ENCODE measurements at regions not wholly inside any gene's neighbourhood (a gene's known extent, or its start where the extent isn't known, plus 50 kb on each side); places are given as distances from the start of the nearest gene placed in this dataset.

DNA sequence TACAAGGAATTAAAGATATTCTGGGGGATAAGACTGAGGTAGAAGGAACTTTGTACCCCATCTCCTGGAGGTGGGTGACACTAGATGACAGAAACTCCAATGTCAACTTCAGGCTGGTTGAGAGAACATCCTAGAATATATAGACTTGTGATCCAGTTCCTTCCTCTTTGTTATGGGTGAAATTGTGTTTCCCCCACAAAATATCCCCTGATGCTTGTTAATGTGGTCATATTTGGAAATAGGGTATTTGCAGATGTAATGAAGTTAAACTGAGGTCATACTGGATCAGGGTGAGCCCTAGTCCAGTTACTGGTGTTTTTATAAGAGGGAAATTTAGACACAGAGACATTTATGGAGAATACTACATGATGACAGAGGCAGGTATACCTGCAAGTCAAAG, 114.0 kb upstream of the NAMPT start:
- BruUV-seq (replicated peaks) = no TSS peak

GRCh38 chr7:106397994-106398393, 113.2 kb upstream of the NAMPT start:
- Mint-ChIP-seq H3K36me3 (ENCODE audit: insufficient read depth, unreplicated experiment) (no peaks in the 10 kb centered on the region), H3K27ac (ENCODE audit: unreplicated experiment) (no peak overlapping the region), H3K27me3 (ENCODE audit: insufficient read depth, unreplicated experiment) (peaks cover 14% of the 10 kb centered on the region), H3K4me1 (ENCODE audit: low read depth, unreplicated experiment) (no peaks in the 10 kb centered on the region), H3K4me3 (ENCODE audit: unreplicated experiment) (no peak overlapping the region), H3K9me3 (ENCODE audit: unreplicated experiment) (peaks cover 10% of the 10 kb centered on the region)
- ChIA-PET CTCF (no interaction called here), POLR2A (no interaction called here)
- H3K4me1 ChIP-seq = no peaks in the 10 kb centered on the region
- no TSS peak for BruUV-seq (replicated peaks)
- no peaks in the 10 kb centered on the region for H3K36me3 ChIP-seq (ENCODE audit: control insufficient read depth, insufficient read depth, low read length)
- no peaks in the 10 kb centered on the region; the same call in 1 of the 2 replicates for H3K27me3 ChIP-seq (replicated peaks; ENCODE audit: control insufficient read depth, insufficient read depth, low read length)
- TF ChIP-seq CTCF (IDR thresholded peaks at IDR 0.05; ENCODE audit: insufficient read depth in 1 of 2, low read depth in 1 of 2, low read length in 1 of 2, severe bottlenecking in 1 of 2, unreplicated experiment in 1 of 2) = no peak
- no peaks in the 10 kb centered on the region for H3K9me3 ChIP-seq
- H3K4me3 ChIP-seq (ENCODE audit: low read depth, low read length) = no peak overlapping the region
- DNase-seq = no peak
- intact Hi-C loops (cut with micrococcal nuclease; ENCODE audit: unreplicated experiment) = no loop called here

More for the DNA sequence above, 114.0 kb upstream of the NAMPT start:
- H3K27ac Mint-ChIP-seq (ENCODE audit: unreplicated experiment) = no peak overlapping the region
- intact Hi-C loops (cut with micrococcal nuclease; ENCODE audit: unreplicated experiment) = no loop called here
- peaks cover 14% of the 10 kb centered on the region for H3K27me3 Mint-ChIP-seq (ENCODE audit: insufficient read depth, unreplicated experiment)
- TF ChIP-seq CTCF (IDR thresholded peaks at IDR 0.05; ENCODE audit: insufficient read depth in 1 of 2, low read depth in 1 of 2, low read length in 1 of 2, severe bottlenecking in 1 of 2, unreplicated experiment in 1 of 2) = no peak
- ChIA-PET CTCF (no interaction called here), POLR2A (no interaction called here)
- Histone ChIP-seq H3K4me1 (no peaks in the 10 kb centered on the region), H3K36me3 (ENCODE audit: control insufficient read depth, insufficient read depth, low read length) (no peaks in the 10 kb centered on the region), H3K4me3 (ENCODE audit: low read depth, low read length) (no peak overlapping the region), H3K9me3 (no peaks in the 10 kb centered on the region), H3K27me3 (replicated peaks; ENCODE audit: control insufficient read depth, insufficient read depth, low read length) (no peaks in the 10 kb centered on the region; the same call in 1 of the 2 replicates)
- H3K4me1 Mint-ChIP-seq (ENCODE audit: low read depth, unreplicated experiment) = no peaks in the 10 kb centered on the region
- no peak overlapping the region for H3K4me3 Mint-ChIP-seq (ENCODE audit: unreplicated experiment)
- DNase-seq = no peak
- peaks cover 16% of the 10 kb centered on the region for H3K9me3 Mint-ChIP-seq (ENCODE audit: unreplicated experiment)
- H3K36me3 Mint-ChIP-seq (ENCODE audit: insufficient read depth, unreplicated experiment) = no peaks in the 10 kb centered on the region

DNA sequence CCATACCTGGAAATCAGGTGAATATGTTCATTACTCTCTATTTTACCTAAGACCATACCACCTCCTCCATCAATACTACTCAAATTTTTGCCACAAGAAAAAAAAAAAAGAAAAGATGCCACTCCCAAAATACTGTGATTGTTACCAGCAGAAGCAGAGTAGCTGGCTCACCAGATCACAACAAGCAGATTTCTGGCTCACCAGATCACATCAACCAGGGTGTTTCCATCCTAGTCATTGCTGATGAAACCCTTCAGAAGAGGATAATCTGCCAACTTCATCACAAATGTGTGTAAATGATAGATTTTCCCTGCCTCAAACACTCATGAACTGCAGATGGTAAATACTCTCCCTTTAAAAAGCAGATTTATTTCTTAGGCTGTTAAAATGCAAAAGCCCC, 109.7 kb upstream of the NAMPT start:
- Mint-ChIP-seq H3K4me3 (ENCODE audit: unreplicated experiment) (no peak overlapping the region), H3K27me3 (ENCODE audit: insufficient read depth, unreplicated experiment) (peaks cover 14% of the 10 kb centered on the region), H3K27ac (ENCODE audit: unreplicated experiment) (no peak overlapping the region), H3K4me1 (ENCODE audit: low read depth, unreplicated experiment) (no peaks in the 10 kb centered on the region), H3K9me3 (ENCODE audit: unreplicated experiment) (peaks cover 10% of the 10 kb centered on the region), H3K36me3 (ENCODE audit: insufficient read depth, unreplicated experiment) (no peaks in the 10 kb centered on the region)
- POLR2A ChIA-PET = no interaction called here
- DNase-seq = no peak
- H3K27me3 ChIP-seq (replicated peaks; ENCODE audit: control insufficient read depth, insufficient read depth, low read length) = no peaks in the 10 kb centered on the region; the same call in 1 of the 2 replicates
- CTCF ChIA-PET = no interaction called here
- no peak for TF ChIP-seq CTCF (IDR thresholded peaks at IDR 0.05; ENCODE audit: insufficient read depth in 1 of 2, low read depth in 1 of 2, low read length in 1 of 2, severe bottlenecking in 1 of 2, unreplicated experiment in 1 of 2)
- no peak overlapping the region for H3K4me3 ChIP-seq (ENCODE audit: low read depth, low read length)
- H3K4me1 ChIP-seq = no peaks in the 10 kb centered on the region
- no TSS peak for BruUV-seq (replicated peaks)
- no peaks in the 10 kb centered on the region for H3K36me3 ChIP-seq (ENCODE audit: control insufficient read depth, insufficient read depth, low read length)
- intact Hi-C loops (cut with micrococcal nuclease; ENCODE audit: unreplicated experiment) = no loop called here
- no peaks in the 10 kb centered on the region for H3K9me3 ChIP-seq

All from Caco-2 (cell line).